ENCODE measurements at regions not wholly inside any gene's neighbourhood (a gene's known extent, or its start where the extent isn't known, plus 50 kb on each side); places are given as distances from the start of the nearest gene placed in this dataset.

DNA sequence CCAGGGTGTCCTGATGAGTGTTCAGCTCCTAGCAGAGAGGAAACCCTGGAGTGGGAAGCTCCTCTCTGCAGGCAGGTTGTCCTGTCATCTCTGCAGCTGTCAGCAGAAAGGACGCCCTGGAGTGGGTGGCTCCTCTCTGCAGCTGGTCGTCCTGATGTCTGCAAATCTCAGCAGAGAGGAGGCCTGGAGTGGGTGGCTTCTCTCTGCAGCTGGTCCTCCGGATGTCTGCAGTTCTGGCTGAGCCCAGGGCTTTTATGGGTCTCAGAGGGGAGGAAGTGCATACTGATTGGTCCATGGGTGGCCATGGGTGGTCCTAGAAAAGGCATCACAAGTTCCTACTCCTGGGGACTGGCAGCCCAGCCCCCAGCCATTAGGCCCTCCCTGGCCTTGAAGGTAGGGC, 102.6 kb upstream of the BNIP2 start:
- H3K27me3 ChIP-seq (ENCODE audit: control insufficient read depth in 2 of 2, insufficient read depth in 2 of 2, low read length in 2 of 2): peaks cover 0 to 5% of the 10 kb centered on the region in 2 experiments
- intact Hi-C loops (cut with micrococcal nuclease): no loop called here
- H3K4me1 ChIP-seq (ENCODE audit: control insufficient read depth, extremely low read depth, insufficient read depth, low read length): no peaks in the 10 kb centered on the region
- no TSS peak for BruUV-seq (replicated peaks)
- ChIA-PET CTCF (interaction anchor here (1.0 to 1.5 kb wide), 2 partner anchors 11 to 27 kb away, joined by 3 to 5 read pairs; no protein-coding TSS in a partner anchor), POLR2A (no interaction called here)
- H3K9me1 ChIP-seq (replicated peaks; ENCODE audit: control insufficient read depth, extremely low read depth, insufficient read depth, low read length): no peaks in the 10 kb centered on the region
- no peak overlapping the region for H3K4me3 ChIP-seq (replicated peaks in 1 of 3; ENCODE audit: insufficient read depth in 1 of 3, low read depth in 1 of 3, low read length in 3 of 3)
- no peak overlapping the region for H3K9ac ChIP-seq (replicated peaks; ENCODE audit: extremely low read depth, insufficient read depth, low read length)
- DNase-seq (ENCODE audit: low read depth, low spot score) (no peak), FAIRE-seq (no peak)
- H3K36me3 ChIP-seq (ENCODE audit: control insufficient read depth in 2 of 2, extremely low read depth in 1 of 2, insufficient read depth in 2 of 2, low read length in 2 of 2): no peaks in the 10 kb centered on the region
- no peaks in the 10 kb centered on the region for H3K9me3 ChIP-seq (replicated peaks; ENCODE audit: control insufficient read depth, insufficient read depth, low read length)
- no peak overlapping the region for H3K4me2 ChIP-seq (ENCODE audit: insufficient read depth, low read length)
- dilution Hi-C loops (cut with MboI; ENCODE audit: extremely low pct_ligation_motif_present, low sequenced_read_pairs): no loop called here
- H3K27ac ChIP-seq (ENCODE audit: insufficient read depth, low read depth, low read length): no peak overlapping the region
- TF ChIP-seq GATA2 (IDR thresholded peaks at IDR 0.05; ENCODE audit: insufficient read depth, insufficient read length, low read depth, low read length) (no peak), JUN (IDR thresholded peaks at IDR 0.05; ENCODE audit: borderline replicate concordance, insufficient read depth, insufficient read length, low read depth) (no peak), FOS (IDR thresholded peaks at IDR 0.05; ENCODE audit: borderline replicate concordance, insufficient read depth, low read length) (no peak), POLR2A (IDR thresholded peaks at IDR 0.05; ENCODE audit: low read depth, low read length) (no peak), MYC (IDR thresholded peaks at IDR 0.05; ENCODE audit: low read depth, low read length) (no peak), POLR2AphosphoS5 (IDR thresholded peaks at IDR 0.05; ENCODE audit: insufficient read depth, low read depth, low read length) (no peak), EZH2 (IDR thresholded peaks at IDR 0.05; ENCODE audit: borderline replicate concordance, low read depth, low read length, severe bottlenecking) (no peak)
- TF ChIP-seq, protein P1, sequence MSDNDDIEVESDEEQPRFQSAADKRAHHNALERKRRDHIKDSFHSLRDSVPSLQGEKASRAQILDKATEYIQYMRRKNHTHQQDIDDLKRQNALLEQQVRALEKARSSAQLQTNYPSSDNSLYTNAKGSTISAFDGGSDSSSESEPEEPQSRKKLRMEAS (IDR thresholded peaks at IDR 0.05; ENCODE audit: insufficient read depth, insufficient read length): no peak
- TF ChIP-seq, protein P2, sequence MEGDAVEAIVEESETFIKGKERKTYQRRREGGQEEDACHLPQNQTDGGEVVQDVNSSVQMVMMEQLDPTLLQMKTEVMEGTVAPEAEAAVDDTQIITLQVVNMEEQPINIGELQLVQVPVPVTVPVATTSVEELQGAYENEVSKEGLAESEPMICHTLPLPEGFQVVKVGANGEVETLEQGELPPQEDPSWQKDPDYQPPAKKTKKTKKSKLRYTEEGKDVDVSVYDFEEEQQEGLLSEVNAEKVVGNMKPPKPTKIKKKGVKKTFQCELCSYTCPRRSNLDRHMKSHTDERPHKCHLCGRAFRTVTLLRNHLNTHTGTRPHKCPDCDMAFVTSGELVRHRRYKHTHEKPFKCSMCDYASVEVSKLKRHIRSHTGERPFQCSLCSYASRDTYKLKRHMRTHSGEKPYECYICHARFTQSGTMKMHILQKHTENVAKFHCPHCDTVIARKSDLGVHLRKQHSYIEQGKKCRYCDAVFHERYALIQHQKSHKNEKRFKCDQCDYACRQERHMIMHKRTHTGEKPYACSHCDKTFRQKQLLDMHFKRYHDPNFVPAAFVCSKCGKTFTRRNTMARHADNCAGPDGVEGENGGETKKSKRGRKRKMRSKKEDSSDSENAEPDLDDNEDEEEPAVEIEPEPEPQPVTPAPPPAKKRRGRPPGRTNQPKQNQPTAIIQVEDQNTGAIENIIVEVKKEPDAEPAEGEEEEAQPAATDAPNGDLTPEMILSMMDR (IDR thresholded peaks at IDR 0.05; ENCODE audit: extremely low read depth in 1 of 2, insufficient read depth in 1 of 2, low read depth in 1 of 2, low read length in 2 of 2): no peak
- no peaks in the 10 kb centered on the region for H3K79me2 ChIP-seq (ENCODE audit: control insufficient read depth, insufficient read depth, low read length)
- H2AFZ ChIP-seq (ENCODE audit: low read depth, low read length): no peak overlapping the region
- no peaks in the 10 kb centered on the region for H4K20me1 ChIP-seq (replicated peaks; ENCODE audit: control insufficient read depth, extremely low read depth, insufficient read depth, low read length)

Measured in endothelial cell of umbilical vein (primary cell).